ENCODE measurements at regions not wholly inside any gene's neighbourhood (a gene's known extent, or its start where the extent isn't known, plus 50 kb on each side); places are given as distances from the start of the nearest gene placed in this dataset.
"Not testable (repeated sequence)": the region's sequence is repeated elsewhere in the genome, so short reads cannot be mapped to it uniquely, and the experiment has no call there.

DNA sequence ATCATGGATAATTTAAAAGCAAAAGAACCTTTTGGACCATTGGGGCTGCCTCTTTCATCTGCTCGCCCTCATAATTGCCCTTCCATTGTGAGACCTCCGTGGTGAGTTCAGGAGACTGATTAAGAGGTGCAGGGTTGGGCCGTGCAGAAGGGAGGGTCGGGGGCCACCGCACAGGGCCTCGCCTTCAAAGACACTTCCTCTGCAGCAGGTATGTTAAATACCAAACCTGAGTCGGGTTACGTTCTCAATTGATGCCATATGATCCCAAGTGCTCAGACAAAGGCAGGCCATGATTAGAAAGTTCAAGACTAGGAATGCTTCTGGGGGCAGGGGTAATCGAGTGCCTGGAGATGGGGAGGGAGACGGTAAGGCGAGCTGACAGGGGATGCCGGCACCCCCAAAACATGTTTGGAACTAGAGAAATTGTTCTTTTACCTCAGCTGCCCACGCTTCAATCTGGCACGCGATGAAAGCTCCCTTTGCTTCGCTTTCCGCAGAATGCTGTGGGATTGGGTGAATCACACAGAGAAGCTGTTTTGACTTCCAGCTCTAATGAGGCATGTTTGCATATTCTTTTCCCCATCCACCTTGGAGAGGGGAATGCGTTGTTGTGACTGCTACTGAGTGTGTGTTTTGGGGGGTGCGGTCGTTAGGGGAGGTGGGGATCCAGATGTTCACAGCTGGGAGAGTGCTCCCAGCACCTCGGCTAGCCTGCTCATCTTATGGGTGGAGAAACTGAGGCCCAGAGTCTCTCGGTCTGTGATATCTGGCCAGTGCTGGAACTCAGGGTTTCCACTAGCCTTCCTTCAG lies 309.1 kb downstream of the MYCN start:
- DNase-seq, result no peak

GRCh38 chr2:16248571-16249105 lies 308.3 kb downstream of the MYCN start:
- no peak for DNase-seq

- no peak for DNase-seq
These were observed 307.2 kb downstream of the MYCN start for GRCh38 chr2:16247326-16248122.

GRCh38 chr2:16246911-16247310 lies 306.6 kb downstream of the MYCN start:
- DNase-seq, result no peak

GRCh38 chr2:16246281-16246850 lies 306.0 kb downstream of the MYCN start:
- DNase-seq, result no peak

GRCh38 chr2:16245481-16246054 lies 305.2 kb downstream of the MYCN start:
- no peak for DNase-seq

DNA sequence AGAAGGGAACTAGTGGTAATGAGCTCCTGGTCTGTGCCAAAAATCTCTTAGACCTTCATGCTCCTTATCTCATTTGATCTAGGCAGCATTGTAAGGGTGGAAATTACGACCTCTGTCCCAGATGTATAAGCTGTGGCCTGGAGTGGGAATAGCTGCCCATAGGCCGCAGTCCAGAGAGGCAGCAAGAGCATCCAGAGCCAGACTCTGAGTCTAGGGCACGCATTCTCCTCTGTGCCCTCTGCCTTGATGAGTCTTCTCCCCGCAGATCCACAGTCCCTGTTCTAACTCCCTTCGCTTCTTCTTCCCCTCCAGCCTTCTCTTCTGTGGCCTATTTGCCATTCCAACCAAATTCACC lies 304.6 kb downstream of the MYCN start:
- DNase-seq, result no peak

DNA sequence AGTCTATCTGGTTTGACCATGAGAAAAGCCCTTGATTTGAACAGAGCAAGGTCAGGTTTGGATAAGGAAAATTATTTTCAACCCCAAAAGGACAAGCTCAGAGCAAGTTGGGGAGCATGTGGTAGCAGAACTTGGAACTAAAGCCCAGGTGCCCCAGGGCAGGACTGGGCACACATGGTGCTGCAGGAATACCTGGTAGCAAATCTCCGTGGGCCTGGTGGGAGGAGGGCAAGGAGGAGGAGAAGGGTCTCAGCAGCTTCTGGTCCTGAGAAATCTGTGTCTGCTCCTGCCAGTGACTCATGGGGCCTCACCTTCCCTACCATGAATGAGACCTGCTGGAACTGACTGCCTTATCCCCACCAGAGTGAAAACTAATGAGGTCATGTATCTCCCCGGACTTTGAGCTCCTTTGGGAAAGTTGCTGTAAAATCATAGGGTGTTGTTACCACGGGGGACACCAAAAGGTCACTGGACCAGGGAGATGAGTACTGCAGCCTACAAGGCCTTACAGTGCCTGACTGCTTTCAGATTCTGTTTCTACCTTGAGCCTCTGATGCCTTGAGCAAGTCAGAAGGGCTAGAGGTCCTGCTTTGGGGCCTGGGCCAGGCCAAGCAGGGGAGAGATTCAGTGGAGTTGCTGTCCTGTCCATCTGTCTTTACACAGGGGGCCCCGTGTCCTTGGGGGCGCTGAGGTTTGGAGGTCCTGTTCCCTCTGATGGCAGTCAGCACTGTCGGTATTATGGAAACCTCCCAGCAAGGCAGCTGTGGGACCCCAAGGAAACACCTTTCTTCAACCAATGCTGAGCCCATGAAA lies 304.0 kb downstream of the MYCN start:
- DNase-seq, result no peak

DNA sequence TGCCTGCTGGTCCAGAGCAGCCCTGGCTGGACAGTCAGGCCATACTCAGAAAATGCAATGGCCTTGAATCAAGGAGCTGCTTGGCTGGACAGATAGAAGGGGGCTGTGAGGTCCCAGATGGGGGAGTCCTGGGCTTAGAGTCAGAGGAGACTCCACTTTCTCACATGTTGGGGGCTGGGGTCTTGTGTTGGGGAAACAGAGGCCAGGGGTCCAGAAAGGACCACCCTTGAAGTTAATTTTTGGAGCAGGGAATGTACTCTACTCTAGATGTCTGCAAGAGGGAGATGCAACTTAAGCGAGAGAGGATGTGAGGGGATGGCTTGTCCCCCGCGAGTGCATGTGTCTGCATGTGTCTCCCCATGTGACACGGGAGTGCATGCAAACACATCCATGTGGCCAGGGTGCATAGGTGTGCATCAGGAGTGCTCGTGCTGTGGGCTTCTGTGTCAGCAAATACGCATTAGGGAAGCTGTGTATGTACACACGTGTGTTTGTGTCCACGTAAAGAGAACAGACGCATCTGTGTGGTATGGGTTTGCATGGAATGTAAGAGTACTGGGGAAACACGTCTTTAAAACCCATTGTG lies 303.2 kb downstream of the MYCN start:
- DNase-seq, result no peak

DNA sequence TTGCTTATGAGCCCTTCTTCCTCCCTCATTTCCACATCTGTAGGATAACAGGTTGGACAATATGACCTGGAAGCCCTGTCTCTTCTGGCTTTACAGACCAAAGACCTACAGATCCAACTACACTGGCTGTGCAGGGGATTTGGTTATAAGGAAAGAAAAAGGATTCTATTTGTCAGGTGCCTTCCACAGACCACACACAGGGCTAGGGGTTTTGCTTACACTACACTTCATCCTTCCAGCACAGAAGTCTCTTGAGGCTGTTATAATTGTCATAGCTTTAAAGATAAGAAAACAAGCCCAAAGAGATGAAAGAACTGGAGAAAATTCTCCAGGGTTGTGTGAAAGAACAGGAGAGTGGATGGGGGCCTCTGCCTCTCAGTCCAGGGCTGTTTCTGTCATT lies 302.6 kb downstream of the MYCN start:
- DNase-seq, result no peak

DNA sequence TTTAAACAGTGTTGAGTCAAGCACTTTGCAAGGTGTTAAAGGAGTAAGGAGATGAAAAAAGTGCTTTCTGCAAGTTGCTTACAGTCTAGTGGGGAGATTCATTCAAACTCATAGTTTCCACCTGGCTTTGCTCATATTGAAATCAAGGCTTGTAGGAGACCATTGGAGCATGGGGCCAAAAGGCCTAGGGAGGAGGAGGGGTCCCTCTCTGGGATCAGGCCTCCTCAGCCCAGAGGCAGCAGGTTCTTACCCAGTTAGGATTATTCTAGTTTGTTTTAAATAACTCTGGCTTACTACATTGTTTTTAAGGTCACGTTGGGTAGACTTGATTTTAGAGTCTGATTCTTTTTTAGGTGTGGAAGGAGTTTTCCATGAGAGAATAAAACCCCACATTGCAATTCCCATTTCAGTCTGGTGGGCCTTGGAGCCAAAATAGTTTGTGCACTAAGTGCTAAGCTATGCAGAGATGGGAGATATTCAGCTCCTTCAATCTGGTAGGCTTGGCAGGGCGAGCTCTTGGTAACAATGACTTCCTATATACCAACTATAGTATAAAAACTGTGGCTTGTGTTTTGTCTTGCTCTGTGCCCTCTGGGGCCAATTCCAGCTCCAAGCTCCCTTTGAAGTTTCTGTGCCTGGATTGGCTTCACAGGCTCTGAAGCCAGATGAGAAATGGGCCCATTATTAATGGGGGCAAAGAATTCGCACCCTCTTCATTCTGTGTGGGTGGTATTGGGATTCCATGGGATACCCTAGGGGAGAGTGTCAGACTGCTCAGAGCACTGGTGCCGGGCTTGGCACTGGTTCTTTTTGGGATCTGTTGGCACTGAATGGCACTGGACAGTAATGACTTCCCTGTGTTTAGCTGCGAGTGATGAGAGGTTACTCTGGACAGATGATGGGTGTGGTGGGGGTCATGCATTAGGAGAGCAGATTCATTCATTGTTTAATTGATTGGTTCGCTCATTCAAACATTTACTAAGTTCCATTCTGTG lies 301.1 kb downstream of the MYCN start:
- no peak for DNase-seq

GRCh38 chr2:16240402-16240801 lies 300.1 kb downstream of the MYCN start:
- no peak for DNase-seq

GRCh38 chr2:16239296-16239850 lies 299.0 kb downstream of the MYCN start:
- no peak for DNase-seq

DNA sequence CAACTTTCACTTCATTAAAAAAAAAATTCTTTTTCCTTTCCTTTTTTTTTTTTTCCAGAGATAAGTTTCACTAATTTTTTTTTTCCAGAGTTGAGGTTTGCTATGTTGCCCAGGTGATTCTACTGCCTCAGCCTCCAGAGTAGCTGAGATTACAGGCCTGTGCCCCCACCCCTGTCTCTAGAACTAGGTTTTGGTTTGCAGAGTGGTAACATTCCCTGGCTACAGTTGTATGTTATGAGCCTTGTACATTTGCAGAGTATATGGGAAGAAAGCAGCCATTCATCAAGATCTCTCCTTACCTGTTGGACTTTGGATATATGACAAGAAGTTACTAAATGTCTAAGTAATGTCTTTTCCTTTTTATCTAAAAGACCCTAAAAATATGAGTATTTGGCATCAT lies 298.4 kb downstream of the MYCN start:
- no peak for DNase-seq

- DNase-seq, result no peak
These were observed 297.8 kb downstream of the MYCN start for GRCh38 chr2:16238001-16238761.

- DNase-seq, result no peak
These were observed 295.4 kb downstream of the MYCN start for GRCh38 chr2:16235747-16236146.

- not testable (repeated sequence) for DNase-seq
These were observed 294.9 kb downstream of the MYCN start for GRCh38 chr2:16235291-16235690.

DNA sequence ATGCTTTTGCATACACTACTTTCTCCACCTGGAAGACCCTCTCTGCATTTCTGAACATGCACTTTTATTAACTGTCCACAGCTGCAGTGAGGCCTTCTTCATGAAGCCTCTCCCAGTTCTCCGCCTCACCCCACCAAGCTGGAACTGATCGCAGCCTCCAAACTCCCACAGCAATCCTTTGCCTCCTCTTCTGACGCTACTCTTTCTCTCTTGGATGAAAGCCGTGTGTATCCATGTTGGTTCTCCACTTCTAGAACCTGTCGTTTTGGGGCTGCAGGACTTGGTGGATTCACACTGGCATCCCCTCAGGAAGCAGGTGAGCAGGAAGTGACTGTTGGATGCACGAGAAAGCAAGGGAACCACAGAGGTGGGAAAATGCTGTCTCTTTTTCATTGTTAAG lies 288.6 kb downstream of the MYCN start:
- no peak for DNase-seq

- no peak for DNase-seq
These were observed 288.1 kb downstream of the MYCN start for GRCh38 chr2:16228471-16228870.

Measured in NCI-H2171 (cell line).